HEK293 (cell line): ENCODE measurements at regions not wholly inside any gene's neighbourhood (a gene's known extent, or its start where the extent isn't known, plus 50 kb on each side); places are given as distances from the start of the nearest gene placed in this dataset.

Source experiments
- CTCF ChIA-PET: fragments of 350-600 bp; formaldehyde crosslinking; extraction: SDS; loops from one replicate; lab custom pipeline; 2021; ENCODE audit warnings: antibody characterized with exemption; lab: Yijun Ruan, JAX
- POLR2A ChIA-PET: fragments of 300-600 bp; formaldehyde crosslinking; extraction: SDS; loops from one replicate; lab custom pipeline; 2020; ENCODE audit warnings: antibody characterized with exemption, inconsistent platforms; lab: Yijun Ruan, JAX
- H3K27ac ChIP-seq: fragments of 200-500 bp; sonication (Bioruptor generic); 2 replicates; pipeline ENCODE4 v1.5.1; 2014; ENCODE audit warnings: low read depth, low read length, control low read depth, inconsistent platforms; ENCODE audit errors: extremely low read depth
- H3K36me3 ChIP-seq, 2 experiments: fragments of 200-500 bp in 1 of 2; sonication (Bioruptor generic) in 1 of 2; 1 replicate in 1 of 2; 2 replicates in 1 of 2; pipeline ENCODE4 v1.5.1; 2014 to 2017; ENCODE audit warnings: inconsistent platforms in 2 of 2, low read length in 2 of 2; ENCODE audit not compliant: control insufficient read depth in 2 of 2, insufficient read depth in 1 of 2
- H3K4me1 ChIP-seq: fragments of 200-500 bp; sonication (Bioruptor generic); 2 replicates; pipeline ENCODE4 v1.5.1; 2014; ENCODE audit warnings: mild to moderate bottlenecking, low read length, inconsistent platforms; ENCODE audit not compliant: control insufficient read depth, insufficient read depth
- H3K4me3 ChIP-seq: 2 replicates; pipeline ENCODE4 v1.5.1; 2011; ENCODE audit warnings: low read depth, mild to moderate bottlenecking, control low read depth, low read length, moderate library complexity
- H3K9me3 ChIP-seq: fragments of 200-500 bp; sonication (Bioruptor generic); 2 replicates; pipeline ENCODE4 v1.5.1; 2014; ENCODE audit warnings: low read depth, low read length, inconsistent platforms; ENCODE audit not compliant: control insufficient read depth, insufficient read depth
- GLIS2 ChIP-seq: fragments of 450-650 bp; formaldehyde crosslinking; IDR thresholded peaks from 2 replicates; pipeline ENCODE4 v1.5.1; 2016; ENCODE audit warnings: missing biosample characterization, missing genetic modification characterization
- KLF8 ChIP-seq: fragments of 450-650 bp; formaldehyde crosslinking; IDR thresholded peaks from 2 replicates; pipeline ENCODE4 v1.5.1; 2016; ENCODE audit warnings: missing biosample characterization, missing genetic modification characterization
- MYNN ChIP-seq: fragments of 450-650 bp; formaldehyde crosslinking; IDR thresholded peaks from 2 replicates; pipeline ENCODE4 v1.5.1; 2016; ENCODE audit warnings: missing biosample characterization, missing genetic modification characterization, borderline replicate concordance
- PRDM1 ChIP-seq: fragments of 450-650 bp; formaldehyde crosslinking; IDR thresholded peaks from 2 replicates; pipeline ENCODE4; 2016; ENCODE audit warnings: missing biosample characterization, missing genetic modification characterization
- RBAK ChIP-seq: fragments of 450-650 bp; formaldehyde crosslinking; IDR thresholded peaks from 2 replicates; pipeline ENCODE4 v1.5.1; 2016; ENCODE audit warnings: missing biosample characterization, missing genetic modification characterization
- ZBTB20 ChIP-seq: fragments of 450-650 bp; formaldehyde crosslinking; IDR thresholded peaks from 2 replicates; pipeline ENCODE4 v1.5.1; 2016; ENCODE audit warnings: missing biosample characterization, missing genetic modification characterization
- ZNF10 ChIP-seq: fragments of 450-650 bp; formaldehyde crosslinking; IDR thresholded peaks from 2 replicates; pipeline ENCODE4 v1.5.1; 2017; ENCODE audit warnings: missing biosample characterization, missing genetic modification characterization
- ZNF140 ChIP-seq: fragments of 450-650 bp; formaldehyde crosslinking; IDR thresholded peaks from 2 replicates; pipeline ENCODE4 v1.5.1; 2016; ENCODE audit warnings: missing biosample characterization, missing genetic modification characterization
- ZNF202 ChIP-seq: fragments of 450-650 bp; formaldehyde crosslinking; IDR thresholded peaks from 2 replicates; pipeline ENCODE4 v1.5.1; 2016; ENCODE audit warnings: missing biosample characterization, missing genetic modification characterization, borderline replicate concordance
- ZNF211 ChIP-seq: fragments of 450-650 bp; formaldehyde crosslinking; IDR thresholded peaks from 2 replicates; pipeline ENCODE4 v1.5.1; 2016; ENCODE audit warnings: low read depth, missing biosample characterization, missing genetic modification characterization
- ZNF26 ChIP-seq: fragments of 450-650 bp; formaldehyde crosslinking; IDR thresholded peaks from 2 replicates; pipeline ENCODE4 v1.5.1; 2016; ENCODE audit warnings: missing biosample characterization, missing genetic modification characterization
- ZNF292 ChIP-seq: fragments of 450-650 bp; formaldehyde crosslinking; IDR thresholded peaks from 2 replicates; pipeline ENCODE4 v1.5.1; 2016; ENCODE audit warnings: low read depth, missing biosample characterization, missing genetic modification characterization, borderline replicate concordance
- ZNF311 ChIP-seq: fragments of 450-650 bp; formaldehyde crosslinking; IDR thresholded peaks from 2 replicates; pipeline ENCODE4 v1.5.1; 2017; ENCODE audit warnings: missing biosample characterization, missing genetic modification characterization, borderline replicate concordance
- ZNF354C ChIP-seq: fragments of 450-650 bp; formaldehyde crosslinking; IDR thresholded peaks from 2 replicates; pipeline ENCODE4 v1.5.1; 2016; ENCODE audit warnings: missing biosample characterization, missing genetic modification characterization, low read depth, borderline replicate concordance
- ZNF423 ChIP-seq: fragments of 450-650 bp; formaldehyde crosslinking; IDR thresholded peaks from 2 replicates; pipeline ENCODE4 v1.5.1; 2016; ENCODE audit warnings: missing biosample characterization, missing genetic modification characterization
- ZNF473 ChIP-seq: fragments of 450-650 bp; formaldehyde crosslinking; IDR thresholded peaks from 2 replicates; pipeline ENCODE4 v1.5.1; 2017; ENCODE audit warnings: missing biosample characterization, missing genetic modification characterization
- ZNF501 ChIP-seq: fragments of 450-650 bp; formaldehyde crosslinking; IDR thresholded peaks from 2 replicates; pipeline ENCODE4 v1.5.1; 2016; ENCODE audit warnings: missing biosample characterization, missing genetic modification characterization
- ZNF521 ChIP-seq: fragments of 450-650 bp; formaldehyde crosslinking; IDR thresholded peaks from 2 replicates; pipeline ENCODE4 v1.5.1; 2017; ENCODE audit warnings: missing biosample characterization, mild to moderate bottlenecking, missing genetic modification characterization
- ZNF624 ChIP-seq: fragments of 450-650 bp; formaldehyde crosslinking; IDR thresholded peaks from 2 replicates; pipeline ENCODE4 v1.5.1; 2017; ENCODE audit warnings: missing biosample characterization, missing genetic modification characterization
- ZNF626 ChIP-seq: fragments of 450-650 bp; sonication (Bioruptor Pico); formaldehyde crosslinking; IDR thresholded peaks from 2 replicates; pipeline ENCODE4 v1.5.1; 2018; ENCODE audit warnings: missing biosample characterization, missing genetic modification characterization, inconsistent platforms
- ZNF629 ChIP-seq: fragments of 450-650 bp; formaldehyde crosslinking; IDR thresholded peaks from 2 replicates; pipeline ENCODE4 v1.5.1; 2017; ENCODE audit warnings: missing biosample characterization, missing genetic modification characterization
- ZNF664 ChIP-seq: fragments of 450-650 bp; formaldehyde crosslinking; IDR thresholded peaks from 2 replicates; pipeline ENCODE4 v1.5.1; 2016; ENCODE audit warnings: missing biosample characterization, missing genetic modification characterization
- ZNF670 ChIP-seq: fragments of 450-650 bp; formaldehyde crosslinking; IDR thresholded peaks from 2 replicates; pipeline ENCODE4 v1.5.1; 2016; ENCODE audit warnings: missing biosample characterization, missing genetic modification characterization, low read depth
- ZNF768 ChIP-seq: fragments of 450-650 bp; formaldehyde crosslinking; IDR thresholded peaks from 2 replicates; pipeline ENCODE4 v1.5.1; 2018; ENCODE audit warnings: missing biosample characterization, mild to moderate bottlenecking, missing genetic modification characterization
- ZSCAN4 ChIP-seq: fragments of 450-650 bp; formaldehyde crosslinking; IDR thresholded peaks from 2 replicates; pipeline ENCODE4 v1.5.1; 2017; ENCODE audit warnings: missing biosample characterization, missing genetic modification characterization
- TF ChIP-seq, protein P1 (sequence below): fragments of 450-650 bp; formaldehyde crosslinking; IDR thresholded peaks from 2 replicates; pipeline ENCODE4 v1.5.1; 2016; ENCODE audit warnings: missing biosample characterization, missing genetic modification characterization
- TF ChIP-seq, protein P2 (sequence below): fragments of 450-650 bp; formaldehyde crosslinking; IDR thresholded peaks from 2 replicates; pipeline ENCODE4 v1.5.1; 2016; ENCODE audit warnings: missing biosample characterization, missing genetic modification characterization, borderline replicate concordance
- TF ChIP-seq, protein P3 (sequence below): fragments of 450-650 bp; formaldehyde crosslinking; IDR thresholded peaks from 2 replicates; pipeline ENCODE4 v1.5.1; 2017; ENCODE audit warnings: missing biosample characterization, missing genetic modification characterization
- TF ChIP-seq, protein P4 (sequence below): fragments of 450-650 bp; formaldehyde crosslinking; IDR thresholded peaks from 2 replicates; pipeline ENCODE4 v1.5.1; 2017; ENCODE audit warnings: missing biosample characterization, missing genetic modification characterization

- Histone ChIP-seq H3K36me3 (no peaks in the 10 kb centered on the region), H3K4me3 (no peak overlapping the region), H3K9me3 (no peaks in the 10 kb centered on the region), H3K4me1 (no peaks in the 10 kb centered on the region), H3K27ac (no peak overlapping the region)
- ChIA-PET CTCF (no interaction called here), POLR2A (no interaction called here)
- TF ChIP-seq ZNF311 (tag by site-specific recombination): no peak
- TF ChIP-seq, protein P1, sequence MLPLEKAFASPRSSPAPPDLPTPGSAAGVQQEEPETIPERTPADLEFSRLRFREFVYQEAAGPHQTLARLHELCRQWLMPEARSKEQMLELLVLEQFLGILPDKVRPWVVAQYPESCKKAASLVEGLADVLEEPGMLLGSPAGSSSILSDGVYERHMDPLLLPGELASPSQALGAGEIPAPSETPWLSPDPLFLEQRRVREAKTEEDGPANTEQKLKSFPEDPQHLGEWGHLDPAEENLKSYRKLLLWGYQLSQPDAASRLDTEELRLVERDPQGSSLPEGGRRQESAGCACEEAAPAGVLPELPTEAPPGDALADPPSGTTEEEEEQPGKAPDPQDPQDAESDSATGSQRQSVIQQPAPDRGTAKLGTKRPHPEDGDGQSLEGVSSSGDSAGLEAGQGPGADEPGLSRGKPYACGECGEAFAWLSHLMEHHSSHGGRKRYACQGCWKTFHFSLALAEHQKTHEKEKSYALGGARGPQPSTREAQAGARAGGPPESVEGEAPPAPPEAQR (tag by site-specific recombination): no peak
- no peak for TF ChIP-seq KLF8 (tag by site-specific recombination)
- no peak for TF ChIP-seq ZNF626 (tag by site-specific recombination)
- no peak for TF ChIP-seq MYNN
- no peak for TF ChIP-seq ZNF501
- TF ChIP-seq, protein P2, sequence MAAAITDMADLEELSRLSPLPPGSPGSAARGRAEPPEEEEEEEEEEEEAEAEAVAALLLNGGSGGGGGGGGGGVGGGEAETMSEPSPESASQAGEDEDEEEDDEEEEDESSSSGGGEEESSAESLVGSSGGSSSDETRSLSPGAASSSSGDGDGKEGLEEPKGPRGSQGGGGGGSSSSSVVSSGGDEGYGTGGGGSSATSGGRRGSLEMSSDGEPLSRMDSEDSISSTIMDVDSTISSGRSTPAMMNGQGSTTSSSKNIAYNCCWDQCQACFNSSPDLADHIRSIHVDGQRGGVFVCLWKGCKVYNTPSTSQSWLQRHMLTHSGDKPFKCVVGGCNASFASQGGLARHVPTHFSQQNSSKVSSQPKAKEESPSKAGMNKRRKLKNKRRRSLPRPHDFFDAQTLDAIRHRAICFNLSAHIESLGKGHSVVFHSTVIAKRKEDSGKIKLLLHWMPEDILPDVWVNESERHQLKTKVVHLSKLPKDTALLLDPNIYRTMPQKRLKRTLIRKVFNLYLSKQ (tag by site-specific recombination): no peak
- no peak for TF ChIP-seq ZNF202 (tag by site-specific recombination)
- no peak for TF ChIP-seq ZBTB20 (tag by site-specific recombination)
- no peak for TF ChIP-seq ZNF521 (tag by site-specific recombination)
- no peak for TF ChIP-seq GLIS2 (tag by site-specific recombination)
- no peak for TF ChIP-seq ZNF292
- no peak for TF ChIP-seq ZSCAN4 (tag by site-specific recombination)
- no peak for TF ChIP-seq ZNF629
- no peak for TF ChIP-seq ZNF140 (tag by site-specific recombination)
- no peak for TF ChIP-seq ZNF423 (tag by site-specific recombination)
- TF ChIP-seq ZNF768 (tag by site-specific recombination): no peak
- TF ChIP-seq RBAK: no peak
- TF ChIP-seq ZNF211 (tag by site-specific recombination): no peak
These were observed 1044.3 kb upstream of the RAG2 start for GRCh38 chr11:37642296-37642695.

DNA sequence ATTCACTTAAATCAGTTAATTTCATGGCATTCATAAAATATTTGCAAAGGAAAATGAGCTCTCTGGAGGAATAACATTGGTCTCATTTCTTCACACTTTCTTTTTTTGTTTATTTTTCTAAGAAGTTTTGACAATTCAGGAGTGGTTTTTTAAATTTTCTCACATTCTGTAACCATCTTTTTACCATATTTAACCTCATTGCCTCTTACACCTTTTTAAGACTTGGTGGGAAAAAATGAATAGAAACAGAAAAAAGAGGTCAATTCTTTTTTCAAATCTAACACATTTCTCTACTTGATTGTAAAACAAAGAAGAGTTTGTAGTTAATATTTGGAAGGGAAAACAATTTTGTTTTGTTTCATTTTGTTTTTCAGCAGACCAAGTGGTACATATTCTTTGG lies 1034.7 kb upstream of the RAG2 start:
- POLR2A ChIA-PET: no interaction called here
- CTCF ChIA-PET: no interaction called here
- Histone ChIP-seq H3K4me1 (no peaks in the 10 kb centered on the region), H3K4me3 (no peak overlapping the region), H3K36me3 (no peaks in the 10 kb centered on the region), H3K27ac (no peak overlapping the region), H3K9me3 (no peaks in the 10 kb centered on the region)
- no peak for TF ChIP-seq RBAK
- no peak for TF ChIP-seq ZNF624 (tag by site-specific recombination)
- TF ChIP-seq, protein P3, sequence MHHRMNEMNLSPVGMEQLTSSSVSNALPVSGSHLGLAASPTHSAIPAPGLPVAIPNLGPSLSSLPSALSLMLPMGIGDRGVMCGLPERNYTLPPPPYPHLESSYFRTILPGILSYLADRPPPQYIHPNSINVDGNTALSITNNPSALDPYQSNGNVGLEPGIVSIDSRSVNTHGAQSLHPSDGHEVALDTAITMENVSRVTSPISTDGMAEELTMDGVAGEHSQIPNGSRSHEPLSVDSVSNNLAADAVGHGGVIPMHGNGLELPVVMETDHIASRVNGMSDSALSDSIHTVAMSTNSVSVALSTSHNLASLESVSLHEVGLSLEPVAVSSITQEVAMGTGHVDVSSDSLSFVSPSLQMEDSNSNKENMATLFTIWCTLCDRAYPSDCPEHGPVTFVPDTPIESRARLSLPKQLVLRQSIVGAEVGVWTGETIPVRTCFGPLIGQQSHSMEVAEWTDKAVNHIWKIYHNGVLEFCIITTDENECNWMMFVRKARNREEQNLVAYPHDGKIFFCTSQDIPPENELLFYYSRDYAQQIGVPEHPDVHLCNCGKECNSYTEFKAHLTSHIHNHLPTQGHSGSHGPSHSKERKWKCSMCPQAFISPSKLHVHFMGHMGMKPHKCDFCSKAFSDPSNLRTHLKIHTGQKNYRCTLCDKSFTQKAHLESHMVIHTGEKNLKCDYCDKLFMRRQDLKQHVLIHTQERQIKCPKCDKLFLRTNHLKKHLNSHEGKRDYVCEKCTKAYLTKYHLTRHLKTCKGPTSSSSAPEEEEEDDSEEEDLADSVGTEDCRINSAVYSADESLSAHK (tag by site-specific recombination): no peak
- no peak for TF ChIP-seq ZNF26
- no peak for TF ChIP-seq PRDM1 (tag by site-specific recombination)
- TF ChIP-seq ZNF670 (tag by site-specific recombination): no peak
- TF ChIP-seq, protein P4, sequence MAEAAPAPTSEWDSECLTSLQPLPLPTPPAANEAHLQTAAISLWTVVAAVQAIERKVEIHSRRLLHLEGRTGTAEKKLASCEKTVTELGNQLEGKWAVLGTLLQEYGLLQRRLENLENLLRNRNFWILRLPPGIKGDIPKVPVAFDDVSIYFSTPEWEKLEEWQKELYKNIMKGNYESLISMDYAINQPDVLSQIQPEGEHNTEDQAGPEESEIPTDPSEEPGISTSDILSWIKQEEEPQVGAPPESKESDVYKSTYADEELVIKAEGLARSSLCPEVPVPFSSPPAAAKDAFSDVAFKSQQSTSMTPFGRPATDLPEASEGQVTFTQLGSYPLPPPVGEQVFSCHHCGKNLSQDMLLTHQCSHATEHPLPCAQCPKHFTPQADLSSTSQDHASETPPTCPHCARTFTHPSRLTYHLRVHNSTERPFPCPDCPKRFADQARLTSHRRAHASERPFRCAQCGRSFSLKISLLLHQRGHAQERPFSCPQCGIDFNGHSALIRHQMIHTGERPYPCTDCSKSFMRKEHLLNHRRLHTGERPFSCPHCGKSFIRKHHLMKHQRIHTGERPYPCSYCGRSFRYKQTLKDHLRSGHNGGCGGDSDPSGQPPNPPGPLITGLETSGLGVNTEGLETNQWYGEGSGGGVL (tag by site-specific recombination): no peak
- no peak for TF ChIP-seq ZNF664 (tag by site-specific recombination)
- no peak for TF ChIP-seq ZNF473 (tag by site-specific recombination)
- no peak for TF ChIP-seq ZNF354C
- TF ChIP-seq ZNF10 (tag by site-specific recombination): no peak
